NCI-H774 (cell line): ENCODE measurements at regions not wholly inside any gene's neighbourhood (a gene's known extent, or its start where the extent isn't known, plus 50 kb on each side); places are given as distances from the start of the nearest gene placed in this dataset.
A peak's percentile ranks its signal among the peaks of the same experiment; 100 is the strongest.

Source experiments
- DNase-seq: peaks from one replicate; lab custom pipeline; 2025; lab: John Stamatoyannopoulos, UW

DNA sequence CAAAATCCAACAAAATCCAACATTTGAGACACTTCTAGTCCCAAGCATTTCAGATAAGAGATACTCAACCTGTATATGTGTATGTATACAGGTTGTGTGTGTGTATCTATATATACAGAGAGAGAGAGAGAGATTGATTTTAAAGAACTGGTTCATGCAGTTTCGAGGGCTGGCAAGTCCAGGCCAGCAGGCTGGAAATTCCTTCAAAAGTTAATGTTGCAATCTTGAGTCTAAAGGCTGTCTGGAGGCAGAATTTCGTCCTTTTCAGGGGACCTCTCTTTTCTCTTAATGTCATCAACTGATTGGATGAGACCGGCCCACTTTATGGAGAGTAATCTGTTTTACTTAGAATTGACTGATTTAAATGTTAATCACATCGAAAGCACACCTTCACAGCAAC is 199.6 kb upstream of the IL12A start:
- DNase-seq = no peak

DNA sequence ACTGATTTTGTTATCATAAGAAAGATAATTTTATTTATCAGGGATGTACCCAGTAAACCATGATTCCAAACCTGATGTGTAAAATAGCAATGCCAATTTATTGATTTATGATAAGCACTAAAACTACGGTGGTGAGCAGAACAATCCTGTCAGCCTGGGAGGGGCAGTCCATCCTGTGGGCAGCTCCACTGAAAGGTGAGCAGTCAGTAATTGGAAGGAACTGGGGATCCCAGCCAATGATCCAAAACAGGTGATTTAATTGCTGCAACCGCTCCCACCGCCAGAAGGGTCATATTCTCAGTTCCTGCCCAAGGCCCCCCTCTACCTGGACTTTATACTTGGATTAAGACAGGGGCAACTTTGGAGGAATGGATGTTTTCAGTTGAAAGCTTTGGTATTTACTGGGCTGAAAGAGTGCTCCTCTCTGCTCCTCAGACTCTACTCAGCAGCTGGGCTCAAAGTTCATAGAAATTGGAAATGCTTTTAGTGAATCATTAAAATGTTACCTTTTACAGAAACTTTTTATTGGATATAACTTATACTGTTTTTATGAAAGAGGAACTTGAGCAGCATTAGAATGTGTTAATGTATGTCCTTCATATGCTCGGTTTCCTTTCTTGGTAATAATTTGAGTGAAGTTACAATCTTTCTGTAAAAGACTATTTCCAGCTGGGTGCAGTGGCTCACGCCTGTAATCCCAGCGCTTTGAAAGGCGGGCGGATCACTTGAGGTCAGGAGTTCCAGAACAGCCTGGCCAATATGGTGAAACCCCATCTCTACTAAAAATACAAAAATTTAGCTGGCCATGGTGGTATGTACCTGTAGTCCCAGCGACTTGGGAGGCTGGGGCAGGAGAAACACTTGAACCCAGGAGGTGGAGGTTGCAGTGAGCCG is 198.6 kb upstream of the IL12A start:
- no peak for DNase-seq

DNA sequence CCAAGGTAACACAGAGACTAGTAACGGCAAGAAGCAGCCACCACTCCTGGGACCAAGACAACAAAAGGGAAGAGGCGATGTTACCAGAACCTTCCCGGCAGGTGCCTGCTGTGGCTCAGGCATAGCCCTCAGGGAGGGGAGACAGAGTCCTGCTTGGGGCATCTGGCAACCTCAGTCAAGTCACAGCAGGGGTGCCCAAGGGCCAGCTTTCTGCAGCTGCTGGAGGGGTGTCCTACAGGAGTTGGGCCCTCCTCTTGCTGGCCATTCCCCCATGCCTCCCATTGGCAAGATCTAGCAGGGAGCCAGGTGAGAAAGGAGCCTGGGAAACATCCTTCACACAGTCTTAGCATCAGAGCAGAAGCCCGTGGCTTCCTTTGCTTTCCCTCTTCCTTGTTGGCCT is 197.3 kb upstream of the IL12A start:
- no peak for DNase-seq

DNA sequence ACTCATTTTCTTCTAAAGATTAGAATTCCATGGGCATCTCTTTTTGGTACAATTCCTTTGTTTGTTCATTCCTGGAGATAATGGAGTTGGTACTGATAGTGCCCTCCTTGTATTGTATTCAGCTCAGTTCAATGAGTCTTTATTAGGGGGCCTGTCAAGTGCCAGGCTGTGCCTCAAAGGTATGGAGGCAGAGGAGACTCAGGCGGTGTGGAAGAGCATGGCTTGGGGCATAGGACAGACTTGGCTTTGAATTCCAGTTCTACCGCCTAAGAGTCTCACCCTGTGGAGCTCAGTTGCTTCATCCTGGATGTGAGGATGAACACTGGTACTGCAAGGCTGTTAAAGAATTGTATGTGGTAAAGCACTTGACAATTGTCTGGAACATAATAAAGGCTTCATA is 196.6 kb upstream of the IL12A start:
- no peak for DNase-seq

DNA sequence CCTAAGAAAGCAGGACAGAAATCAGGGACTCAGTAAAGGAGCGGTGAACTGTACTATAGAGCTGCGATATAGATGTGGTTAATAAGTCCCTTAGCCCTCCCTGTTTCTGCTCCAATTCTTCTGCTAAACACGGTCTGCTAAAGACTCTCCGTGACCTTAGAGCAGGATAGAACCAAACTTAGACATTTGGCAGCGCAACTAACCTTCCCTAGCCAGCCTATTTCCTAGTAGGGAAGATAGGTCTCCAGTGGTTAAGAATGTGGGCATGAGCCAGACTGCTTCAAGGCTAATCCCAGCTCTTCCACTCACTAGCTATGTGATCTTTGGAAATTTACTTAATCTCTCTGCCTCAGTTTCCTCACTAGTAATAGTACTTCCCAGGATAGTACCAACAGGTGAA is 193.6 kb upstream of the IL12A start:
- DNase-seq = no peak

DNA sequence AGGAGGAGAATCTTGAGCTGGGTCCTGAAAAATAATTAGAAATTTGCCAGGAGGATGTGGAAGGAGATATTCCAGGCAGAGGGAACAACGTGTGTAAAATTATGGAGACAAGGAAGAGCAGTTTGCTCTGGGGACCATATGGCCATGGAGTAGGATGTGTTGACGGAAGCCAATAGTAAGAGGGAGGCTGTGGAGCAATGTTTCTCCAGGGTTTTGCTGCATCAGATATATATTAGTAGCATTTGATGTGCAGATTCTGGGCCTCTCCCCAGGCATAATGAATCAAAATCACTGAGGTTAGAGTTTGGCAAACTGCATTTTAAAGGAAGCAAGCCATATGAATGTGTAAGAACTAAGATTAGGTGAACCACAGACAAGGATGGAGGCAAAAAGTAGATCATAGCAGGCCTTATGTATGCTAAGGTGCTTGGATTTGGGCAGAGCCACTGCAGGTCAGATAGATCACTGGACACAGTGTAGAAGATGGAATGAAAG is 192.9 kb upstream of the IL12A start:
- no peak for DNase-seq

DNA sequence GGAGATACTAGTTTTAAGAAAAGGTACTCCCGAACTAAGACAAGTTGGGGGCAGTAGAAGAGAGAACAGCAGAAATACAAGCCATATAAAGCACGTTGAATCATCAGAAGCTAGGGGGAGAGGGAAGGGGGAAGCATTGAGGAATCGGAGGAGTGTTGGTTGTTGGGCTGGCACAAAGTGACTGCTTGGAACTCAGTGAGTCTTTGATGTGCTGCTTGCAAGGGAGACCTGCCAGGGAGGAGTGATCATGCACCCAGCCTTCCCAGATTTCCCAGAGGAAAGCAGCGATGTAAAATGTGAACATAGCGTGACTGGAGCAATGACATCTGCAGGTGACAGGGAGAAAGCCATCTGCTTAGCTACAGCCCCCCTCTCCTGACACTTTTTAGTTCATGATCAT is 192.4 kb upstream of the IL12A start:
- DNase-seq = no peak

DNA sequence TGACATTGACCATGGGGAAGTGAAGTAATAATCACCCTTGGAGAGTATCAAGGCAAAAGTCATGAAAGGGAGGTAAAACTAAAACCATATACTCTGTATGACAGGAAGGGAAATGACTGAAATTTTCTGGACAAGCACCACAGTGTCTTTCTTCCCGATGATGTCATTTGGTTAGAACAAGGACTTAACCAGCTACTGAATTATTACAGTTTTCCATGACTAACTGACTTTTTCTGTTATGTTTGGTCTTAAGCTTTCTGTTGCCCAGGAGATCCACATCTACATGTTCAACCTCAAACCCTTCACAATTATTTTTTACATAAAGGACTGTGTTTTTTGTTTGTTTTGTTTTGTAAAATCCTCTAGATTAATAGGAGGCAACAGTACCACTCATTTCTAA is 191.9 kb upstream of the IL12A start:
- no peak for DNase-seq

DNA sequence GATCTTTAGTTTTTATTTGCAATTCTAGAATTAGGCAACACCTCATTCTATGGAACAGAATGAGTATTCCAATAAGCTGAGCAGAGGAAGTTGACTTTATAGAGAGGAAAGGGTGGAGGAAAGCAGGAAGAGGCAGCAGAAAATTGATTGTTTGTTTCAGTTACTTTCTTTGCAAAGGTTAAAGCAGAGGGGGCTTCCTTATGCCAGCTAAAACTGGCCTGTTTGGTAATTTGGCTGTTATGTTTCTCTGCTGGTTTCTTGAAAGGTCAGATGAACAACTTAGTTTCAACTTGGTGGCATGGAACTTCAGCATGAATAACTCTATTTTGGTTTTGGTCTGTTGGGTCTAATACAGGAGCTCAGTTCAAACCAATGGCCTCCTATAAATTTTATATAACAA is 190.9 kb upstream of the IL12A start:
- DNase-seq = no peak

DNA sequence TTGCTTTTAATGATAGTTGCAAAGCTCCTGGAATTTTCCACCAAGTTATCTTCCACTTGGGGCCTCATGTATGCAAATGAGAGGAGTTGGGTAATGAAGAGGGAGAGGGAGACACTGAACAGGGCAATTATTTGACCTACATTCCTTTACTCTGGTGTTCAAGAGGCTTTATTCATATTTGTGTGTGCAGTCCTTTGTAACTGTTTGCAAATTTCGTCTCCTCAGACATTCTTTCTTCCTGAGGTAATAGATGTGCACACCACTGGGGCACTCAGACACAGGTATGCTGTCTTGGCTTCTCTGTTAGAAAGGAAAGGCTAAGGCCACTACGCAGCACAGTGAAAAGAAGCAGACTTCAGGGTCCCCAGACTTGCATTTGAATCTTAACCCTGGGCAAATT is 189.7 kb upstream of the IL12A start:
- DNase-seq = no peak

DNA sequence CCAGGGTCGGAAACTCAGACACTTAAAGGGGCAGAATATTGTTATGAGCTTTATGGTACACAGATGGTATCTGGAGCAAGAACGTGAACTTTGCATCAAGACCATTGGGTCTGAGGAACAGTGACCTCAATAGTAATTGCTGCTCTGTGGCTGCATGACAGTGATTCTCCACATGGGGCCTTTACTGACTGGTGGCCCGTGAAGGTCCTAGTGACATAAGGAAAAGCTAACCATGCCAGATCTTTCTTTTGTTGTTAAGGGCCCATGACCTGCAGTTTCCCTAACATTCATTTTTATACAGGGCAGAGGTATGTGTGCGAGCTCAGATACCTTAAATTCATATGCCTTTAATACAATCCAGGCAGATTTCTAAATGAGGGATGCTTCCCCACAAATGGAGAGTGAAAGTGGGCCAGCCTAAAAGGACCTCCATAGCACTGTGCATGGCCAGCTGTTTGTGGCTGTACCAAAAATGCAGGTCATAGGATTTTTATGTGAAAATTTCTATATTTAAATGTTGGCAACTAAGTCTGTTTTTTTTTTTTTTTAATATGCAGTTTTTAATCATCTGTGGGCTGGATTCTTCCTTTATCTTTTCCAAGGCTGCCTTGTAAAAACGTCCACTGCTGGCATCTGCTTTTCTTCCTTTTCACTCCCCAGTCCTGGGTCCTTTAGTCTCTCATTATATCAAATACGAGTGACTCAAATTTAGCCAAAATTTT is 188.0 kb upstream of the IL12A start:
- DNase-seq = no peak

DNA sequence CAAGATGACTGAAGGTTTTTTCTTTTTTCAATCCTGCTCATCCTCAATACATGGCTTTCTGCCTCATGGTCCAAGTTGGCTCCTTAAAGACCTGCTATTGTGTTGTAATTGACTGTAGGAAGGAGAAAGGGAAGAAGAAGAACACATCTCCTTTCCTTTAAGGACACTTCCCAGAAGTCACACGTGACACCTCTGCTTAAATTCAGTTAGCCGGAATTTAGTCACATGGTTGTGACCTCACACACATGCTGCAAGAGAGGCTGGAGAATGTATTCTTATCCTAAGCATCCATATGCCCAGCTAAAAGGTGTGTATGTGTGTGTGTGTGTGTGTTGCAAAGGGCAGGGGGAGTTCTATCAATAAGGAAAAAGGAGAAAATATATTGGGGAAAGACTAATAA is 185.8 kb upstream of the IL12A start:
- DNase-seq = no peak

DNA sequence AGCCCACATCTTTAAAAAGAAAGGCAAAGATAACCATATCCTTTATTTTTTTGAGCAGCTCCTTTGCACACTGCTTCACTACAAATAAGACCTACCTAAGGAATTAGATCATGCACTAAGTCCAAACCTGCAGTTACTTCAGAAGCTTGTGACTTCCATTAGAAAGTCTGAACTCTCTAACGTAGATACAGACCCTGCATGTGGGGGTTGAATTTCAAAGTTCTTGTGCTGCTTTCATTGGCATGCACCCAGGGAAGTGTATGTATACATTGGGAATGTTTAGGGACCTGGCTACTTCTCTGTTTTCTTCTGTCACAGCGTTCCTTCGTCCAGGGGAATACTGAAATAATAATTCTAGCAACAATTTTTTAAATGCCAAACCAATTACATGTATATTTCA is 185.2 kb upstream of the IL12A start:
- no peak for DNase-seq

DNA sequence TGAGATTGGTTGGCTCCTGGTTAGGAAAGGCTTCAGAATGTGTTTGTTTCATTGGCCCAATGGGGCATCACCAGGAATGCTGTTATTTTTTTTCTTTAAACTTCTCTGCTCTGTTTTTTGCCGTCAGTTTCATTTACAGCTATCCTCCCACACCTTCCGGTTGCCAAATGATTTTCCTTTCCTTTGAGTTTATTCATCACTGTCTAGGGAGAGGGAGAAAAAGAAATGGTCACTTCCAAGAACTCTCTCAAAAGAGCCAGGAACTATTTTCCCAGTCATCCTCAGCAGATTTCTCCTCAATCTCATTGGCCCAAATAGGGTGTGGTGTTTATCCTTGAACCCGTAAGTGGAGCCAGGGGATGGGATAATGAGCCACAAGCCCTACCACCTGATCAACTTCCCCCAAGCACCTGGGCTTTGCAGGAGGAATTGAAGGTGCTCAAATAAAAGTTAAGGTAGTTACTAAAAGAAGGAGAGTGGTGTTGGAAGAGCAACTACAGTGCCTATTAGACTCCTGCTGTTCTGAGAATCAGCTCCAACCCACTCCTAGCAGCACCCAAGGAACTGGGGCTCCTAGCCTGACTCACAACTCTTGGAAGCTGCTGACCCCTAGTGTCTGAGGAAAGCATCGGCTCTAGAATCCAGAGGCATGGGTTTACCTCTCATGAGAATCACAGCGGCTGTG is 183.8 kb upstream of the IL12A start:
- DNase-seq = peak; percentile 83

DNA sequence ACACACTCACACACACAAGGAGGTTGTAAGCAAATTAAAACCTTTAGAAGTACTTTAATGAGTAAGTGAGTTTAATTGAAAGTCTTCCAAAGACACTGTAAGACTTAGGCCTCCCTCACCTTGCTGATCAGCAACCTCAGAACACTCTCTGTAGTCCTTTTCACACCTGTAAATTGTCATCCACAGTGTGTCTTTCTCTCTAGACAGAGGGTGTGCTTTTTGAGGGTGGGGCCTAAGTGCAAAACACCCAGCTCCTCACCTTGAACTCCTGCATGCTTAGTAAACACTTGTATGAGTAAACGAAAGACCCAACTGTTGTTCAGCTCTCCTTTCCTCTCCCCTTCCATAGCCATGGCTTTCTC is 183.2 kb upstream of the IL12A start:
- no peak for DNase-seq

DNA sequence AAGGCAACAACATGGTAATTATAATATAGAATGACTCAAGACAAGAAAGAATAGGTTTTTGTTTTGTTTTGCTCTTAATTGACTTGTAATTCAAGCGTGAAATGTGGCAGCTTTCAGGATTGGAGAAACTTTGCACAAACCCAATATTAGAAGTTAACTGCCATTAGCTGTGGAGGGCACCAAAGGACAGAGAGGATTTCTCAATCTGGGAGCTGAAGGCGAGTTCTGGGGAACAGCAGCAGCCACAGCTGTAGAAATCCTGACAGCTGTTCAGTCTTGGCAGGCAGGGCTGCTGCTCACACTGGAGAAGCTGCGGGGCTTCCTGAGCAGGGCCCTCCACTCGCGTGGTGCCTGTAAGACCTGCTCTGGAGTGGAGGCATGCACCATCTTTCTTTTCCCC is 182.2 kb upstream of the IL12A start:
- no peak for DNase-seq

DNA sequence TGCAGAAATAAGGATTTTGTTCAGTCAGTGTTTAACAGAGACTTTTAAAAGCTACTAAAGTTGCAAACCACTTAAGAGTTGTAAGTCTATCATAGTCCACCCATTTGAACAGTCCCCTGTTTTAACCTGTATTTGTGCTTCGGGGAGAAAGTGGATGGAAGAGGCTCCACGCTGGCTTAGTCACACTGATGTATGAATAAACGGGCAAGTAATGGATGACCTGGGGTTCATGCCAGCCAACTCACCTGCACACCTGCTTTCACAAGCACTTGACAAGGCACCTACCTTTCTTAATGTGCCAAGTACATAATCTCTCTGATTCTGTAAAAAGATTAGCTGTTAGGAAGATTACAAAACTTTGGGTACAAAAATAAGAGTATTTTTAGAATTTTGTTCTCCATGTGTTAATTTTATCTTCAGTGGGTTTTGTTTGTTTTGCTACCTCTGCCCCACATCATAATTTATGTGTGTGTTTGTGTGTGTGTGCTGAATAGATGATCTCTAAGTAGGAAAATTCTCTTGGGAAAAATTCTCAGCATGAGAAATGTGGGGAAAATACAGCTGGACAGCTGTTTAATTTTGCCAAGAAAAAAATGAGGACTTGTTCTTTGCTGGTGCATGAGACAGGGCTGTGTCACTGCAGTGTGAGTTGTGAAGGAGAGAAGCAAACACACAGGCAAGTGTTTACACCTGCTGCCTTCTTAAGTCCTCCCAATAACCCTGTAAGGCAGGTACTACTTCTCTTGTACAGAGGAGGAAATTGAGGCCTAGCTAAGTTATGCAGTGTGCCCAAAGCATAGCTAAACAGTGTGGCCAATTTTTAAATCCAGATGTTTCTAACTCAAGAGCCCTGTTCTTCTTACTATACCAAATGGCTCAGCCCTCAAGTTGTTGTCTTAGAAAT is 181.2 kb upstream of the IL12A start:
- DNase-seq = peak; percentile 20

DNA sequence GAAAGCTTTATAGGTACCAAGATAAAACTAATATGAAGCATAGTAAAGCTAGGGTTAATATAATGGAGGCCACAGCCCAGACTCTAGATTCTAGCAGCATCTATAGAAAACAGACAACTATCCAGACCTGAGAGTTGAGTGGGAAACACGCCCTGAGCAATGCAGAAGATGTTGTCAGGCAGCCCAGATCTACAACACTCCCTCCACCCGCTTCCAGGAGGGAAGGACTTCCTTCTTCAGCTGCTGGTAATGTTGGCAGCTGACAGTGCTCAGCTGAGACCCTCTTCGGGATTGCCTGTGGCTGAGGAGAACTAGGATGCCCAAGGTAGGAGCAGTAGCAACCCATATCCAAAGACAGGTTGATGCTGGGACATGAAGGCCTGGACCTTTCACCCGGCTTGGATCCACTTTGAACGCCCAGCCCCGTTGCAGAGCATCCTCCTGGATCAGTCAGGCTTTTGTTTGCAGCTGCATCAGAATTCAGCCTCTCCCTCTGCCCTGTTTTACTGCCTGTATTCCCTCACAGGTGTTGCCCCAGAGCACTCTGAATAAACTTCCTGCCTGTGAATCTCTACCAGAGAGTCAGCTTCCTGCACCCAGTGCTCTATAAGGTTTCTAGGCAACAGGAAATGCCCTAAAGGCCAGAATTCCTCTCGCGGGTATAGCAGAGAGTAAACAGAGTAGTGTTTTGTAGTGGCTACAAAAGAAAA is 174.7 kb upstream of the IL12A start:
- DNase-seq = no peak

DNA sequence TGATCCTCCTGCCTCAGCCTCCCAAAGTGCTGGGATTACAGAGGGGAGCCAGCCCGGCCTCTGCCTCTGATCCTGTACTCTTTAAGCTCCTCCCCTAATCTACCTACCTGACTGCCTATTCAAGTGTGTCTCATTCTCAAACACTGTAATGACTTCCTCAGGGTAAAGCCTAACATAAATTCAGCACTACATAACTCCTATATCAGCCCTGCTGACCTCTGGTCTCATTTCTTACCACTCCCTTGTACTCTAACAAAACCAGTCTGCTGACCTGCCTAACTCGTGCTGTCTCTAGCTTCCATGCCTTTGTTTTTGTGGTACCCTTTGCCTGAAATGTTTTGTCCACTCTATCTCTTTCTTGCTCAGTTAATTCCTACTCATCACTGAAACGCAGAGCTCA is 172.1 kb upstream of the IL12A start:
- no peak for DNase-seq

DNA sequence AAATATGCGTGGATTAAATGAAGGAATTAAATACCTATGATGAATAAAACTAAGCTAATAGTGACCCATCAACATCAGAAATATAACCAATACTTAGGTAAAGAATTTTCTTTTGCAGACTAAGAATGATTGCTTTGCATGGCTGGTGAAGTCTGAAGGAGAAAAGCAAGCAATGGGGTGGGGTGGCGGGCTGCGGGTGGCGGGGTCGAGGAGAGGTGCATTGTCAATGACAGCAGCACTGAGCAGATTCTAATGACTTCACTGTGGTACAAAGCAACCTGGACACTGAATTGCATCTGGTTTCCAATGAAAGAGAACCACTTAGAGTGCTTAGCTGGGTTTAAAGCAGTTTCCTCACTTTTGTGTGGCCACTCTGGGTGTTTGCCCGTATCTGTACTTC is 171.5 kb upstream of the IL12A start:
- no peak for DNase-seq

DNA sequence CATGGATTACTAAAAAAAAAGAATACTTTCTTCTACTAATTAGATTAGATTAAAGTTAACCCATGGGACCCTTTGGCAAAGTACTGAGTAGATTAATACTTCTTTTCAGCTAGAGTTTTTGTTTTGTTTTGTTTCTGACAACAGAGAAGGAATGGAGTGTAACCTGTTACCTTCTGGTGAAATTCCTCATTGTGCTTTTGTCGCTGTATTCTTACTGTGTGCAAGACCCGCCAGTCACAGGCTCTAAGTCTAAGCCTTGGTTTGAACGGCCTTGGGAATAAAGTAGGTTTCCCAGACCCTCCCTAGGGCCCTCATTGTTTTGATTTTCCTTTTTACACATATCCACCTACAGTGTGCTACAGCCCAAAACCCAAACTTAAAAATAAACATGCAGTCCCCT is 171.1 kb upstream of the IL12A start:
- DNase-seq = no peak
